GM23248 (cell line): ENCODE measurements at regions not wholly inside any gene's neighbourhood (a gene's known extent, or its start where the extent isn't known, plus 50 kb on each side); places are given as distances from the start of the nearest gene placed in this dataset.
A peak's percentile ranks its signal among the peaks of the same experiment; 100 is the strongest.

Experiments used
- DNase-seq: peaks from one replicate; pipeline ENCODE4 v3.0.0-alpha.2; 2015
- H2AFZ ChIP-seq: fragments of 200-600 bp; sonication (generic); 2 replicates; pipeline ENCODE4 v1.6.1; 2016; ENCODE audit warnings: antibody characterized with exemption
- H3F3A ChIP-seq: fragments of 200-600 bp; sonication (generic); 2 replicates; pipeline ENCODE4 v1.6.1; 2016; ENCODE audit warnings: mild to moderate bottlenecking, antibody characterized with exemption, mixed run types; ENCODE audit not compliant: insufficient read depth
- H3K27ac ChIP-seq: fragments of 200-600 bp; sonication (generic); 2 replicates; pipeline ENCODE4 v1.5.1; 2016; ENCODE audit warnings: mild to moderate bottlenecking
- H3K27me3 ChIP-seq: fragments of 200-600 bp; sonication (generic); replicated peaks from 2 replicates; pipeline ENCODE4 v1.6.1; 2016; ENCODE audit warnings: mild to moderate bottlenecking; ENCODE audit not compliant: insufficient read depth
- H3K36me3 ChIP-seq: fragments of 200-600 bp; sonication (generic); 2 replicates; pipeline ENCODE4 v1.6.1; 2016; ENCODE audit warnings: low read depth, mild to moderate bottlenecking
- H3K4me1 ChIP-seq: fragments of 200-600 bp; sonication (generic); 2 replicates; pipeline ENCODE4 v1.6.1; 2016; ENCODE audit warnings: mild to moderate bottlenecking; ENCODE audit not compliant: insufficient read depth
- H3K4me2 ChIP-seq: fragments of 200-600 bp; sonication (generic); one replicate; pipeline ENCODE4 v1.6.1; 2016; ENCODE audit warnings: mild to moderate bottlenecking; ENCODE audit not compliant: unreplicated experiment
- H3K4me3 ChIP-seq: fragments of 200-600 bp; sonication (generic); 2 replicates; pipeline ENCODE4 v1.5.1; 2016; ENCODE audit warnings: mild to moderate bottlenecking
- H3K79me2 ChIP-seq: fragments of 200-600 bp; sonication (generic); 2 replicates; pipeline ENCODE4 v1.6.1; 2016; ENCODE audit warnings: mild to moderate bottlenecking; ENCODE audit not compliant: insufficient read depth
- H3K9ac ChIP-seq: fragments of 200-600 bp; sonication (generic); 2 replicates; pipeline ENCODE4 v1.6.1; 2016; ENCODE audit warnings: mild to moderate bottlenecking
- H3K9me2 ChIP-seq: fragments of 200-600 bp; sonication (generic); 2 replicates; pipeline ENCODE4 v1.6.1; 2016; ENCODE audit warnings: mixed run types, mild to moderate bottlenecking, moderate library complexity; ENCODE audit not compliant: insufficient read depth
- H3K9me3 ChIP-seq: fragments of 200-600 bp; sonication (generic); one replicate; pipeline ENCODE4 v1.6.1; 2017; ENCODE audit warnings: low read depth
- H4K20me1 ChIP-seq: fragments of 200-600 bp; sonication (generic); 2 replicates; pipeline ENCODE4 v1.6.0; 2016; ENCODE audit not compliant: insufficient read depth
- EZH2 ChIP-seq: fragments of 200-600 bp; sonication (generic); IDR thresholded peaks from 2 replicates; pipeline ENCODE4 v1.6.1; 2018; ENCODE audit warnings: antibody characterized with exemption, mild to moderate bottlenecking; ENCODE audit not compliant: insufficient read depth, poor library complexity, severe bottlenecking
- EZH2phosphoT487 ChIP-seq: fragments of 200-600 bp; sonication (generic); IDR thresholded peaks from 2 replicates; pipeline ENCODE4 v1.6.1; 2018; ENCODE audit warnings: antibody characterized with exemption, moderate library complexity, mild to moderate bottlenecking, low read depth; ENCODE audit not compliant: insufficient read depth
- WGBS, 2 experiments: methylation state at CpG; one replicate each; pipeline ENCODE4 v1.1.6; 2015 to 2017; ENCODE audit warnings: low lambda C conversion rate in 2 of 2, low coverage in 1 of 2; ENCODE audit errors: missing lambda C conversion rate in 2 of 2; 5-methylcytosine and 5-hydroxymethylcytosine counted together
- in situ Hi-C: fragments of 300-500 bp; cut with MboI; formaldehyde crosslinking; loops from 2 replicates; pipeline ENCODE4 v1.15.0; 2020

DNA sequence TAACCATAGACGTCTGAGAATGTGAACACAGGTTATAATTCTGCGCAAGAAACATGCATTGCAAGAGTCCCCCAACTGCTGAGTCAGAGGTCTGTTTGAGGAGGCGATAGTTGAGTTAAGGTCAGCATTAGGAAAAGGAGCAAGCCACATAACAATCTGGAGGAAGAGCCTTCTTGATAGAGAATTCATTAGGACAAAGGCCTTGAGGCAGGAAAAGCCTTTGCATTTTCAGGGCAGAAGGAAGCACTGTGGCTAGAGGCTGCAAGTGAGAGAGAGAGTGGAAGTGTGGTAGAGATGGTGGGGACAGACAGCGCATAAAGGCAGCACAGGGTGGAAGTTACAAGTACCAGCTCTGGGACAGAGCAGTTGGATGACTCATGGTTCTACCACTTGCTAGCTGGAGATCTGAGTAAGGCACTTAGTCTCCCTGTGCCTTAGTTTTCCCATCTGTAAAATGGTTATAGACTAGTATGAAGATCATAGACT is 125.8 kb upstream of the LNX1 start:
- H3K27ac ChIP-seq = no peak overlapping the region; the same call in 1 of the 2 replicates
- H3K36me3 ChIP-seq = no peaks in the 10 kb centered on the region
- H3K4me3 ChIP-seq = no peak overlapping the region
- H2AFZ ChIP-seq = no peak overlapping the region
- peak; percentile 43 for DNase-seq
- no peak overlapping the region for H3K9ac ChIP-seq
- 46 to 47% methylated on average over 4 of the region's 4 CpGs for WGBS, 2 experiments
- no peaks in the 10 kb centered on the region for H3K9me3 ChIP-seq
- H3K4me1 ChIP-seq = peaks cover 40% of the 10 kb centered on the region
- H3K79me2 ChIP-seq = no peaks in the 10 kb centered on the region
- H3K9me2 ChIP-seq = no peaks in the 10 kb centered on the region
- no peak overlapping the region for H3K4me2 ChIP-seq
- H4K20me1 ChIP-seq = no peaks in the 10 kb centered on the region
- in situ Hi-C loops = loop anchor here (25.0 kb wide), 3 partner anchors 105 to 705 kb away; no protein-coding TSS in a partner anchor
- H3K27me3 ChIP-seq = no peaks in the 10 kb centered on the region
- peaks cover 37% of the 10 kb centered on the region for H3F3A ChIP-seq
- no peak for TF ChIP-seq EZH2
- TF ChIP-seq EZH2phosphoT487 = no peak

DNA sequence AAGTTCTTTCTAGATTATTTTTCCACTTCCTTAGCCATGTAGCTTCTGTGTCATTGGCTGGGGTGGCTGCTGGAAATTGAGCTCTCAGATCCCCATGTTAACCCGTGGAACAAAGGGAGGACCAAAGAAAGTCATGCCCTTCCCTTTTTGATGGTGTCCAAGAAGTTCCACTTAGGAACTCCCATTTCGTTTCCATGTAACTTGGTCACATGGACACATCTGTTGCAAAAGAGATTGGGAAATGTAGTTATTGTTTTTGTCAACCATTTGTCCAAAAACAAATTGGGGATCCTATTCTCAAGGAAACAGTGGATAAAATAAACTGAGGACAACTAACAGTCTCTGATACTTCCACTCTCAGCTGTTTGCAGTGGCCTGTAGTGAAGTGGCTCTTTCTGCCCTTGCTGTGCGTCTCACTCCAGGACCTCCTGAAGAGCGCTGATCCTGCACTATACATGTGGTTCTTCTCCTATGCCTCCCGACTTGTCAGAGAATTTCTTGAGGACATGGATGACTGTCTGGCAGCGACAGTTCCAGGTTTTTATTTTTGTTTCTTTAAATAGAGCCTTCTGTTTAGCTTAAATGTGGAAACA is 125.3 kb upstream of the LNX1 start:
- Histone ChIP-seq H3K27me3 (no peaks in the 10 kb centered on the region), H3K36me3 (no peaks in the 10 kb centered on the region), H3F3A (peaks cover 37% of the 10 kb centered on the region), H3K4me2 (peak overlapping the region; percentile 72), H4K20me1 (no peaks in the 10 kb centered on the region), H3K9me2 (no peaks in the 10 kb centered on the region), H3K9ac (no peak overlapping the region), H3K4me1 (peaks cover 40% of the 10 kb centered on the region), H3K9me3 (no peaks in the 10 kb centered on the region), H3K27ac (peak overlapping the region; percentile 27), H2AFZ (0 out of 2 replicates have a peak overlapping the region, but pooled peaks have one; percentile 11), H3K79me2 (no peaks in the 10 kb centered on the region), H3K4me3 (no peak overlapping the region)
- in situ Hi-C loops = loop anchor here (25.0 kb wide), 3 partner anchors 104 to 704 kb away; no protein-coding TSS in a partner anchor
- TF ChIP-seq EZH2phosphoT487 (no peak), EZH2 (no peak)
- peak; percentile 47 for DNase-seq
- WGBS, 2 experiments = 57 to 59% methylated on average over 6 of the region's 6 CpGs

DNA sequence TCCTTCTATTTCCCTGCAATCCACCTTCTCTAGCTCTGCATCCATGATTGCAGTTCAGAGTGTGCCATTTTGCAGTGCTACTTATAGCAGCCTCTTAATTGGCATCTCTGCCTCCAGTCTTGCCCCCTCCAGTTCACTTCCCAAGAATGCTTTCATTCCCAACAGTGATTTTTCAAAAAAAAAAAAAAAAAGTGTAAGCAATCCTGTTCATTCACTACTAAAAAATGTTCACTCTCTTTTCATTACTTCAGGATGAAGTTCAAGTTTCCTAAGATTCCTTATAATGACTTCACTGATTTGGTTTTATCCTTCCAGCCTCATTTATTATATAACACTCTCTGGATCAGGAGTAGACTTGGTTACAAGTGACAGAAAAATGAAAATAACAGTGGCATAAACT is 124.7 kb upstream of the LNX1 start:
- in situ Hi-C loops = loop anchor here (25.0 kb wide), 3 partner anchors 104 to 704 kb away; no protein-coding TSS in a partner anchor
- H3K4me3 ChIP-seq = no peak overlapping the region
- peak overlapping the region; percentile 72 for H3K4me2 ChIP-seq
- H2AFZ ChIP-seq = 0 out of 2 replicates have a peak overlapping the region, but pooled peaks have one; percentile 11
- no peaks in the 10 kb centered on the region for H3K36me3 ChIP-seq
- no peaks in the 10 kb centered on the region for H3K9me3 ChIP-seq
- H3K9me2 ChIP-seq = no peaks in the 10 kb centered on the region
- TF ChIP-seq EZH2 (no peak), EZH2phosphoT487 (no peak)
- no peak overlapping the region for H3K9ac ChIP-seq
- no peaks in the 10 kb centered on the region for H4K20me1 ChIP-seq
- no peaks in the 10 kb centered on the region for H3K79me2 ChIP-seq
- peak; percentile 50 for DNase-seq
- peaks cover 40% of the 10 kb centered on the region for H3K4me1 ChIP-seq
- no peaks in the 10 kb centered on the region for H3K27me3 ChIP-seq
- H3F3A ChIP-seq = peaks cover 37% of the 10 kb centered on the region
- H3K27ac ChIP-seq = peak overlapping the region; percentile 27

DNA sequence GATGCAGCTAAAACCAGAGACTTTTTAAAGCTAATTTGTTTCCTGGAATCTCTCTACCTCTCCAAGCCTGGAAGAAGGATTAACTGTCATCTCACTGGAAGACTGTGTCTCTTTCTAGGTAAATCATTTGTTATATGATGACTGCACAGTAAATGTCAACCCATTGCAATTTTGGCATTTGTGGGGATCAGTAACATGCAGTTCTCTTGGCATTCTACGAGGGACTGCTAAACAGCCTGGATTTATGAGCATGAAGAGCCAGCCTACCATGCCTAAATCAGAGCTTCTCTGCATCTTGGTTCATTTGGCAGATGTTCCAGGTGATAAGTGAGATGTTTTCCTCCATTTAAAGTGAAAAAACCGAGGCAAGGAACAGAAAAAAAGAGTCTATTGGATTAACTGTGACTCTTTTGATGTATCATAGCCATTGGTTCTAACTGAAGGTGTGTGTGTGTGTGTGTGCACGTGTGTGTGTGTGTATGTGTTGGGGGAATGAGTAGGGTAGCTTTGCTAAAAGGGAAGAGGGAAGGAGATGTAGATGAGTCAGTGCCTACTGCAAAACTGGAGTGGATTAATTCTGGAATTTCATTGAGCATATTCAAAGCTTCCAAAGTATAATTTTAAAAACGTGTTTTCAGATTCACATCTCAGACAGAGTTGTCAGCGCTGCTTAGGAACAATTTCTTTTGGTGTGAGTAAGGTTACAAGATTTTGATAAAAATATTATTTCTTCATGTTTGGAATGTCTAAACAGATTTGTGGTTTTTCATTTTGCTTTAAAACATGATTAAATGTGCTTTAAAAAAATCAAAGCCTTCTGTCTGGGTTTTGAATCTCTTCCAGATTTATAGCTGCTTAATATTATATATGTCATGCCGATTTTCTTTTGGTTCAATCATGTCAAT is 123.2 kb upstream of the LNX1 start:
- Histone ChIP-seq H3K27ac (peak overlapping the region; percentile 53), H2AFZ (no peak overlapping the region), H3K9me3 (no peaks in the 10 kb centered on the region), H3F3A (peaks cover 37% of the 10 kb centered on the region), H3K4me1 (peaks cover 41% of the 10 kb centered on the region), H3K36me3 (no peaks in the 10 kb centered on the region), H3K4me2 (peak overlapping the region; percentile 72), H3K9ac (no peak overlapping the region; the same call in 1 of the 2 replicates), H4K20me1 (no peaks in the 10 kb centered on the region), H3K9me2 (no peaks in the 10 kb centered on the region), H3K27me3 (no peaks in the 10 kb centered on the region), H3K79me2 (no peaks in the 10 kb centered on the region), H3K4me3 (peak overlapping the region; percentile 38)
- peak; percentile 82 for DNase-seq
- TF ChIP-seq EZH2phosphoT487 (peak; percentile 95), EZH2 (no peak)
- WGBS, 2 experiments = 1 to 5% methylated on average over 6 of the region's 6 CpGs
- in situ Hi-C loops = loop anchor here (25.0 kb wide), 3 partner anchors 102 to 702 kb away; no protein-coding TSS in a partner anchor
